IMR-90 (cell line): ENCODE measurements at regions not wholly inside any gene's neighbourhood (a gene's known extent, or its start where the extent isn't known, plus 50 kb on each side); places are given as distances from the start of the nearest gene placed in this dataset.

ENCODE experiments used
- ATAC-seq: fragments of 200-7000 bp; cut with Tn5 transposase; 2 replicates; pipeline ENCODE4 v1.9.1; 2020; ENCODE audit warnings: low read depth, mild to moderate bottlenecking, moderate library complexity
- BruUV-seq: library from RNA; stranded (reverse); fragments of 400-500 nt; replicated peaks from 2 replicates; lab custom pipeline; 2021; lab: Mats Ljungman, UMichigan
- CTCF ChIA-PET: fragments of 300-600 bp; formaldehyde crosslinking; extraction: SDS; loops from one replicate; lab custom pipeline; 2021; ENCODE audit warnings: antibody characterized with exemption; lab: Yijun Ruan, JAX
- POLR2A ChIA-PET: fragments of 300-600 bp; sonication (Branson Sonifier 250); formaldehyde crosslinking; loops from one replicate; lab custom pipeline; 2022; ENCODE audit warnings: antibody characterized with exemption; ENCODE audit not compliant: unreplicated experiment; lab: Charles Lee
- DNase-seq: peaks from one replicate; pipeline ENCODE4 v3.0.0; 2013
- H2AFZ ChIP-seq: replicated peaks from 2 replicates; pipeline ENCODE3; 2013; ENCODE audit warnings: low read length, mild to moderate bottlenecking; ENCODE audit not compliant: poor library complexity
- H2AK5ac ChIP-seq: 2 replicates; pipeline ENCODE4 v1.6.1; 2013; ENCODE audit warnings: low read depth, low read length, inconsistent platforms
- H2AK9ac ChIP-seq: replicated peaks from 2 replicates; pipeline ENCODE3; 2013; ENCODE audit warnings: mild to moderate bottlenecking, low read depth, low read length, moderate library complexity; ENCODE audit not compliant: poor library complexity
- H2BK120ac ChIP-seq: 2 replicates; pipeline ENCODE4 v1.6.1; 2013; ENCODE audit warnings: low read depth, low read length, inconsistent platforms
- H2BK15ac ChIP-seq: 3 replicates; pipeline ENCODE4 v1.6.1; 2013; ENCODE audit warnings: low read depth, low read length, inconsistent platforms
- H2BK20ac ChIP-seq: 2 replicates; pipeline ENCODE4 v1.6.1; 2013; ENCODE audit warnings: low read depth, mild to moderate bottlenecking, inconsistent platforms, low read length, moderate library complexity
- H2BK5ac ChIP-seq: 2 replicates; pipeline ENCODE4 v1.6.1; 2013; ENCODE audit warnings: mild to moderate bottlenecking, low read depth, low read length, inconsistent platforms; ENCODE audit not compliant: poor library complexity, severe bottlenecking
- H3K14ac ChIP-seq: replicated peaks from 2 replicates; pipeline ENCODE4 v1.6.1; 2013; ENCODE audit warnings: low read depth, low read length, inconsistent platforms
- H3K18ac ChIP-seq: 2 replicates; pipeline ENCODE4 v1.6.1; 2013; ENCODE audit warnings: low read depth, low read length, control low read depth
- H3K23ac ChIP-seq: 2 replicates; pipeline ENCODE4 v1.6.1; 2013; ENCODE audit warnings: low read depth, low read length, inconsistent platforms
- H3K27ac ChIP-seq: 2 replicates; pipeline ENCODE4 v1.5.1; 2013; ENCODE audit warnings: mild to moderate bottlenecking, control low read depth, low read length; ENCODE audit not compliant: insufficient read depth
- H3K27me3 ChIP-seq: 2 replicates; pipeline ENCODE4 v1.6.1; 2013; ENCODE audit warnings: low read length; ENCODE audit not compliant: control insufficient read depth, insufficient read depth
- H3K36me3 ChIP-seq: 2 replicates; pipeline ENCODE4 v1.6.1; 2013; ENCODE audit warnings: low read length, mixed read lengths; ENCODE audit not compliant: control insufficient read depth, insufficient read depth
- H3K4ac ChIP-seq: 2 replicates; pipeline ENCODE4 v1.6.1; 2013; ENCODE audit warnings: low read depth, low read length, inconsistent platforms
- H3K4me1 ChIP-seq: 2 replicates; pipeline ENCODE4 v1.6.1; 2013; ENCODE audit warnings: low read length, mixed read lengths; ENCODE audit not compliant: control insufficient read depth, insufficient read depth
- H3K4me2 ChIP-seq: 2 replicates; pipeline ENCODE4 v1.6.1; 2013; ENCODE audit warnings: low read depth, mild to moderate bottlenecking, control low read depth, low read length, moderate library complexity
- H3K4me3 ChIP-seq: 2 replicates; pipeline ENCODE4 v1.5.1; 2013; ENCODE audit warnings: low read depth, mild to moderate bottlenecking, control low read depth, low read length, moderate library complexity; ENCODE audit not compliant: insufficient read depth
- H3K56ac ChIP-seq: 2 replicates; pipeline ENCODE4 v1.6.1; 2013; ENCODE audit warnings: low read length, inconsistent platforms; ENCODE audit not compliant: insufficient read depth; ENCODE audit errors: extremely low read depth
- H3K79me1 ChIP-seq, 2 experiments: 2 replicates each; pipeline ENCODE4 v1.6.1; 2013; ENCODE audit warnings: low read length in 2 of 2, inconsistent platforms in 1 of 2, low read depth in 1 of 2
- H3K9ac ChIP-seq: 2 replicates; pipeline ENCODE4 v1.6.1; 2013; ENCODE audit warnings: low read depth, low read length, control low read depth
- H3K9me1 ChIP-seq: 2 replicates; pipeline ENCODE4 v1.6.1; 2013; ENCODE audit warnings: low read length, inconsistent platforms; ENCODE audit not compliant: insufficient read depth
- H3K9me3 ChIP-seq: 2 replicates; pipeline ENCODE4 v1.6.1; 2013; ENCODE audit warnings: low read length; ENCODE audit not compliant: control insufficient read depth, insufficient read depth
- H4K20me1 ChIP-seq: 2 replicates; pipeline ENCODE4 v1.6.1; 2013; ENCODE audit warnings: low read length, inconsistent platforms; ENCODE audit not compliant: insufficient read depth
- H4K5ac ChIP-seq: 2 replicates; pipeline ENCODE4 v1.6.1; 2013; ENCODE audit warnings: mild to moderate bottlenecking, low read depth, low read length, control low read depth
- H4K8ac ChIP-seq, 2 experiments: 2 replicates each; pipeline ENCODE4 v1.6.1; 2013; ENCODE audit warnings: low read depth in 2 of 2, low read length in 2 of 2, control low read depth in 1 of 2, inconsistent platforms in 1 of 2
- H4K91ac ChIP-seq: 2 replicates; pipeline ENCODE4 v1.6.1; 2013; ENCODE audit warnings: low read depth, low read length, inconsistent platforms; ENCODE audit not compliant: insufficient read depth
- BHLHE40 ChIP-seq: fragments of 150-350 bp; IDR thresholded peaks from 2 replicates; pipeline ENCODE4 v1.6.1; 2016; ENCODE audit warnings: mild to moderate bottlenecking, low read depth, low read length
- CEBPB ChIP-seq: IDR thresholded peaks from 2 replicates; pipeline ENCODE4 v1.6.1; 2012; ENCODE audit warnings: low read depth, low read length, improper control_type of control experiment
- CTCF ChIP-seq: conservative IDR thresholded peaks from 2 replicates; pipeline ENCODE4 v1.5.1; 2012; ENCODE audit warnings: mild to moderate bottlenecking, low read depth, low read length, improper control_type of control experiment
- ELK1 ChIP-seq: fragments of 150-350 bp; IDR thresholded peaks from 2 replicates; pipeline ENCODE4 v1.6.1; 2016; ENCODE audit warnings: low read depth, mild to moderate bottlenecking, low read length, moderate library complexity, borderline replicate concordance
- FOS ChIP-seq: fragments of 150-350 bp; IDR thresholded peaks from 2 replicates; pipeline ENCODE4 v1.6.1; 2016; ENCODE audit warnings: low read depth, low read length
- MAFK ChIP-seq: IDR thresholded peaks from 2 replicates; pipeline ENCODE4 v1.6.1; 2012; ENCODE audit warnings: low read depth, low read length, improper control_type of control experiment
- MAZ ChIP-seq: IDR thresholded peaks from 2 replicates; pipeline ENCODE4 v1.6.1; 2012; ENCODE audit warnings: low read depth, mild to moderate bottlenecking, low read length, improper control_type of control experiment, moderate library complexity, borderline replicate concordance
- MXI1 ChIP-seq: IDR thresholded peaks from 2 replicates; pipeline ENCODE4 v1.6.1; 2012; ENCODE audit warnings: low read depth, mild to moderate bottlenecking, low read length, moderate library complexity, borderline replicate concordance
- POLR2A ChIP-seq: IDR thresholded peaks from 2 replicates; pipeline ENCODE4 v1.6.1; 2012; ENCODE audit warnings: mild to moderate bottlenecking, low read depth, low read length
- RAD21 ChIP-seq: IDR thresholded peaks from 2 replicates; pipeline ENCODE4 v1.6.1; 2012; ENCODE audit warnings: low read length, improper control_type of control experiment
- RCOR1 ChIP-seq: IDR thresholded peaks from 2 replicates; pipeline ENCODE4 v1.6.1; 2012; ENCODE audit warnings: mild to moderate bottlenecking, low read length, improper control_type of control experiment; ENCODE audit not compliant: insufficient replicate concordance
- SMC3 ChIP-seq: fragments of 150-350 bp; IDR thresholded peaks from 2 replicates; pipeline ENCODE4 v1.6.1; 2016; ENCODE audit warnings: low read depth, mild to moderate bottlenecking, antibody characterized with exemption, low read length, moderate library complexity
- USF2 ChIP-seq: fragments of 150-350 bp; IDR thresholded peaks from 2 replicates; pipeline ENCODE4 v1.6.1; 2017; ENCODE audit warnings: mild to moderate bottlenecking, antibody characterized with exemption, low read length, low read depth
- WGBS, 2 experiments: methylation state at CpG; one replicate each; pipeline versions ENCODE4 v1.1.5 to v1.1.7; 2013; ENCODE audit warnings: missing lambda C conversion rate in 2 of 2; ENCODE audit not compliant: insufficient read length in 1 of 2; ENCODE audit errors: extremely low coverage in 2 of 2; 5-methylcytosine and 5-hydroxymethylcytosine counted together
- dilution Hi-C: fragments of 300-500 bp; cut with HindIII; formaldehyde crosslinking; loops from one replicate; pipeline ENCODE4 v1.14.3; 2018; ENCODE audit warnings: low sequenced_read_pairs; ENCODE audit not compliant: unreplicated experiment
- in situ Hi-C: fragments of 300-500 bp; cut with MboI; formaldehyde crosslinking; loops from 3 replicates; pipeline ENCODE4 v1.14.3; 2019; ENCODE audit warnings: low sequenced_read_pairs, inconsistent platforms, mixed read lengths
- intact Hi-C: fragments of 100-400 bp; cut with micrococcal nuclease; formaldehyde crosslinking; loops from 2 replicates; pipeline ENCODE4 v1.10.0; 2022

GRCh38 chr15:95352631-95353187, 977.8 kb upstream of the NR2F2 start:
- no peak overlapping the region for H3K27ac ChIP-seq
- H2AK5ac ChIP-seq = no peak overlapping the region
- no peak overlapping the region for H4K91ac ChIP-seq
- no peak for TF ChIP-seq CEBPB
- TF ChIP-seq MAZ = no peak
- no peak for TF ChIP-seq USF2
- TF ChIP-seq MXI1 = no peak
- TF ChIP-seq RAD21 = no peak
- no peak for TF ChIP-seq ELK1
- TF ChIP-seq POLR2A = no peak
- TF ChIP-seq BHLHE40 = no peak
- TF ChIP-seq SMC3 = no peak
- no peak for TF ChIP-seq CTCF
- TF ChIP-seq RCOR1 = no peak
- TF ChIP-seq MAFK = no peak
- TF ChIP-seq FOS = no peak
- no peak overlapping the region for H4K5ac ChIP-seq
- H2BK15ac ChIP-seq = no peak overlapping the region
- no peak overlapping the region for H2BK20ac ChIP-seq
- H3K4me1 ChIP-seq = no peaks in the 10 kb centered on the region
- CTCF ChIA-PET = interaction anchor here (1.2 to 1.3 kb wide), 2 partner anchors 11 to 16 kb away, joined by 3 read pairs; no protein-coding TSS in a partner anchor
- H3K4me3 ChIP-seq = no peak overlapping the region
- WGBS, 2 experiments = no CpG with 5 or more reads among the region's 9 CpGs
- no peak overlapping the region for H3K23ac ChIP-seq
- H3K9me3 ChIP-seq = no peaks in the 10 kb centered on the region
- H4K8ac ChIP-seq = no peak overlapping the region
- no peak overlapping the region for H3K18ac ChIP-seq
- no peak overlapping the region for H2BK5ac ChIP-seq
- H3K4ac ChIP-seq = no peak overlapping the region
- H3K4me2 ChIP-seq = no peak overlapping the region
- no peak overlapping the region for H3K9ac ChIP-seq
- dilution Hi-C loops = no loop called here
- no peak overlapping the region for H2AFZ ChIP-seq
- ATAC-seq = no peak
- H3K9me1 ChIP-seq = no peaks in the 10 kb centered on the region
- no peak overlapping the region for H3K56ac ChIP-seq
- BruUV-seq = no TSS peak
- H3K27me3 ChIP-seq = no peaks in the 10 kb centered on the region
- intact Hi-C loops = no loop called here
- no peaks in the 10 kb centered on the region for H3K79me1 ChIP-seq
- H3K14ac ChIP-seq = no peak overlapping the region
- POLR2A ChIA-PET = no interaction called here
- no peak overlapping the region for H2BK120ac ChIP-seq
- no peak for DNase-seq
- H2AK9ac ChIP-seq = no peak overlapping the region
- H4K20me1 ChIP-seq = no peaks in the 10 kb centered on the region
- in situ Hi-C loops = no loop called here
- H3K36me3 ChIP-seq = no peaks in the 10 kb centered on the region
